ENCODE measurements at regions not wholly inside any gene's neighbourhood (a gene's known extent, or its start where the extent isn't known, plus 50 kb on each side); places are given as distances from the start of the nearest gene placed in this dataset.

- H3K27ac ChIP-seq (ENCODE audit: low read length): no peak overlapping the region
- peaks cover under 1% of the 10 kb centered on the region; the same call in 1 of the 2 replicates for H3K4me1 ChIP-seq (ENCODE audit: insufficient read depth, low read length)
- no peaks in the 10 kb centered on the region for H3K36me3 ChIP-seq (ENCODE audit: insufficient read depth, low read length)
- TF ChIP-seq CTCF (IDR thresholded peaks at IDR 0.05; ENCODE audit: borderline replicate concordance, extremely low read depth, low read length, poor library complexity, severe bottlenecking): no peak
- TF ChIP-seq EZH2 (IDR thresholded peaks at IDR 0.05; ENCODE audit: borderline replicate concordance, low read depth, low read length, severe bottlenecking): no peak
- no peaks in the 10 kb centered on the region for H3K79me2 ChIP-seq (ENCODE audit: insufficient read depth, low read length)
- H2AFZ ChIP-seq (ENCODE audit: low read depth, low read length): no peak overlapping the region
- no peaks in the 10 kb centered on the region for H3K9me3 ChIP-seq (ENCODE audit: insufficient read depth, low read length, severe bottlenecking)
- H3K4me2 ChIP-seq (ENCODE audit: insufficient read depth, low read length): no peak overlapping the region
- H4K20me1 ChIP-seq (ENCODE audit: insufficient read depth, low read length): no peaks in the 10 kb centered on the region
- no peak overlapping the region for H3K9ac ChIP-seq (ENCODE audit: low read depth, low read length)
- DNase-seq: no peak
- ATAC-seq (ENCODE audit: insufficient read depth, low read depth): no peak
- no peaks in the 10 kb centered on the region for H3K27me3 ChIP-seq (ENCODE audit: insufficient read depth, low read length, poor library complexity)
- no peak overlapping the region for H3K4me3 ChIP-seq (ENCODE audit: low read depth in 1 of 2, low read length in 2 of 2)
Observed at GRCh38 chr3:23659840-23660430, 145.8 kb upstream of the UBE2E1 start.

GRCh38 chr3:23662079-23662617, 143.6 kb upstream of the UBE2E1 start:
- ATAC-seq (ENCODE audit: insufficient read depth, low read depth): no peak
- H3K36me3 ChIP-seq (ENCODE audit: insufficient read depth, low read length): no peaks in the 10 kb centered on the region
- no peaks in the 10 kb centered on the region for H3K9me3 ChIP-seq (ENCODE audit: insufficient read depth, low read length, severe bottlenecking)
- H3K79me2 ChIP-seq (ENCODE audit: insufficient read depth, low read length): no peaks in the 10 kb centered on the region
- H3K9ac ChIP-seq (ENCODE audit: low read depth, low read length): no peak overlapping the region
- no peak overlapping the region for H3K4me3 ChIP-seq (ENCODE audit: low read depth in 1 of 2, low read length in 2 of 2)
- no peaks in the 10 kb centered on the region for H3K27me3 ChIP-seq (ENCODE audit: insufficient read depth, low read length, poor library complexity)
- no peaks in the 10 kb centered on the region for H4K20me1 ChIP-seq (ENCODE audit: insufficient read depth, low read length)
- DNase-seq: no peak
- no peak overlapping the region for H2AFZ ChIP-seq (ENCODE audit: low read depth, low read length)
- TF ChIP-seq CTCF (IDR thresholded peaks at IDR 0.05; ENCODE audit: borderline replicate concordance, extremely low read depth, low read length, poor library complexity, severe bottlenecking): no peak
- TF ChIP-seq EZH2 (IDR thresholded peaks at IDR 0.05; ENCODE audit: borderline replicate concordance, low read depth, low read length, severe bottlenecking): no peak
- H3K4me1 ChIP-seq (ENCODE audit: insufficient read depth, low read length): no peaks in the 10 kb centered on the region; the same call in 1 of the 2 replicates
- no peak overlapping the region for H3K27ac ChIP-seq (ENCODE audit: low read length)
- H3K4me2 ChIP-seq (ENCODE audit: insufficient read depth, low read length): no peak overlapping the region

- H3K27ac ChIP-seq (ENCODE audit: low read length): no peak overlapping the region
Observed at GRCh38 chr3:23663246-23663645, 142.5 kb upstream of the UBE2E1 start.

More at GRCh38 chr3:23663246-23663645, 142.5 kb upstream of the UBE2E1 start:
- Histone ChIP-seq H2AFZ (ENCODE audit: low read depth, low read length) (no peak overlapping the region), H3K4me3 (ENCODE audit: low read depth in 1 of 2, low read length in 2 of 2) (no peak overlapping the region), H3K27me3 (ENCODE audit: insufficient read depth, low read length, poor library complexity) (no peaks in the 10 kb centered on the region), H3K79me2 (ENCODE audit: insufficient read depth, low read length) (no peaks in the 10 kb centered on the region), H3K9me3 (ENCODE audit: insufficient read depth, low read length, severe bottlenecking) (no peaks in the 10 kb centered on the region), H3K4me2 (ENCODE audit: insufficient read depth, low read length) (no peak overlapping the region), H3K9ac (ENCODE audit: low read depth, low read length) (no peak overlapping the region), H3K4me1 (ENCODE audit: insufficient read depth, low read length) (no peaks in the 10 kb centered on the region; the same call in 1 of the 2 replicates), H4K20me1 (ENCODE audit: insufficient read depth, low read length) (no peaks in the 10 kb centered on the region), H3K36me3 (ENCODE audit: insufficient read depth, low read length) (no peaks in the 10 kb centered on the region)
- ATAC-seq (ENCODE audit: insufficient read depth, low read depth) (no peak), DNase-seq (no peak)
- TF ChIP-seq CTCF (IDR thresholded peaks at IDR 0.05; ENCODE audit: borderline replicate concordance, extremely low read depth, low read length, poor library complexity, severe bottlenecking): no peak
- no peak for TF ChIP-seq EZH2 (IDR thresholded peaks at IDR 0.05; ENCODE audit: borderline replicate concordance, low read depth, low read length, severe bottlenecking)
